HepG2 (cell line): ENCODE measurements at regions not wholly inside any gene's neighbourhood (a gene's known extent, or its start where the extent isn't known, plus 50 kb on each side); places are given as distances from the start of the nearest gene placed in this dataset.

Source experiments
- ATAC-seq: fragments of 200-7000 bp; cut with Tn5 transposase; 3 replicates; pipeline ENCODE4 v1.9.1; 2020; ENCODE audit warnings: mild to moderate bottlenecking, moderate library complexity
- BruUV-seq: library from RNA; stranded (reverse); fragments of 400-500 nt; replicated peaks from 2 replicates; lab custom pipeline; 2021; lab: Mats Ljungman, UMichigan
- CTCF ChIA-PET: fragments of 300-600 bp; formaldehyde crosslinking; extraction: SDS; loops from one replicate; lab custom pipeline; 2021; ENCODE audit warnings: low total read pairs, inconsistent platforms, low intra/inter-chr PET ratio; lab: Yijun Ruan, JAX
- POLR2A ChIA-PET: fragments of 350-600 bp; sonication (Branson Sonifier 250); formaldehyde crosslinking; loops from one replicate; lab custom pipeline; 2020; ENCODE audit warnings: antibody characterized with exemption, inconsistent platforms; lab: Yijun Ruan, JAX
- DNase-seq: peaks from one replicate; pipeline ENCODE4 v3.0.0-alpha.2; 2015; ENCODE audit warnings: low spot score
- FAIRE-seq: peaks from 3 replicates; lab custom pipeline; 2011; peaks lifted over from hg19 to GRCh38; lab: Jason Lieb, UNC
- H2AFZ ChIP-seq: one replicate; pipeline ENCODE4 v1.6.1; 2011; ENCODE audit warnings: low read length, inconsistent platforms
- H3K27ac ChIP-seq: fragments of 300-600 bp; 3 replicates; pipeline ENCODE4 v1.8.0; 2011; ENCODE audit warnings: mixed run types, mild to moderate bottlenecking, mixed read lengths, low read length, inconsistent platforms; ENCODE audit not compliant: insufficient read depth; ENCODE audit errors: extremely low read length
- H3K27me3 ChIP-seq, 2 experiments: fragments of 200-600 bp in 1 of 2; 2 replicates in 1 of 2; 3 replicates in 1 of 2; pipeline versions ENCODE4 v1.6.0 to v1.8.0; 2011; ENCODE audit warnings: low read length in 2 of 2, mild to moderate bottlenecking in 2 of 2, moderate library complexity in 2 of 2, inconsistent platforms in 1 of 2; ENCODE audit not compliant: insufficient read depth in 2 of 2, control insufficient read depth in 1 of 2
- H3K36me3 ChIP-seq, 2 experiments: fragments of 200-600 bp in 1 of 2; replicated peaks in 1 of 2; 2 replicates in 1 of 2; 3 replicates in 1 of 2; pipeline versions ENCODE4 v1.5.1 to v1.8.0; 2011; ENCODE audit warnings: low read length in 2 of 2, inconsistent platforms in 1 of 2; ENCODE audit not compliant: insufficient read depth in 2 of 2, control insufficient read depth in 1 of 2
- H3K4me1 ChIP-seq: 2 replicates; pipeline ENCODE4 v1.5.1; 2012; ENCODE audit warnings: low read length, inconsistent platforms; ENCODE audit not compliant: insufficient read depth
- H3K4me2 ChIP-seq: 2 replicates; pipeline ENCODE4 v1.6.0; 2011; ENCODE audit warnings: low read depth, low read length, inconsistent platforms
- H3K4me3 ChIP-seq, 3 experiments: fragments of 200-600 bp in 1 of 3; sonication (generic), shearing (Covaris generic) in 1 of 3; replicated peaks in 1 of 3; 2 replicates each; pipeline ENCODE4 v1.5.1; 2011 to 2016; ENCODE audit warnings: low read length in 3 of 3, inconsistent platforms in 2 of 3, low read depth in 2 of 3, mild to moderate bottlenecking in 2 of 3, control low read depth in 1 of 3, mixed read lengths in 1 of 3; ENCODE audit not compliant: insufficient read depth in 1 of 3
- H3K79me2 ChIP-seq: one replicate; pipeline ENCODE4 v1.6.1; 2011; ENCODE audit warnings: low read length, inconsistent platforms; ENCODE audit not compliant: insufficient read depth
- H3K9ac ChIP-seq: 2 replicates; pipeline ENCODE4 v1.6.0; 2011; ENCODE audit warnings: mild to moderate bottlenecking, low read depth, low read length, inconsistent platforms; ENCODE audit not compliant: insufficient read depth
- H3K9me3 ChIP-seq: 2 replicates; pipeline ENCODE4 v1.5.1; 2012; ENCODE audit warnings: mild to moderate bottlenecking, low read length
- H4K20me1 ChIP-seq: 2 replicates; pipeline ENCODE4 v1.6.0; 2011; ENCODE audit warnings: inconsistent platforms, mild to moderate bottlenecking, low read length, moderate library complexity; ENCODE audit not compliant: insufficient read depth
- ARID5B ChIP-seq: IDR thresholded peaks from 2 replicates; pipeline ENCODE4 v1.4.0; 2020; ENCODE audit warnings: mild to moderate bottlenecking, missing genetic modification reagents
- CHD2 ChIP-seq: IDR thresholded peaks from 2 replicates; pipeline ENCODE4 v1.6.1; 2011; ENCODE audit warnings: low read depth, low read length, improper control_type of control experiment
- MED8 ChIP-seq: sonication (generic); formaldehyde crosslinking; IDR thresholded peaks from 2 replicates; pipeline ENCODE4 v1.8.1; 2023; ENCODE audit warnings: mild to moderate bottlenecking, missing genetic modification reagents; ENCODE audit not compliant: insufficient replicate concordance
- NR2F1 ChIP-seq, 2 experiments: fragments of 450-650 bp in 1 of 2; formaldehyde crosslinking in 1 of 2; IDR thresholded peaks; 2 replicates each; pipeline versions ENCODE4 v1.5.0 to v1.6.1; 2016 to 2020; ENCODE audit warnings: mild to moderate bottlenecking in 1 of 2, missing compliant biosample characterization in 1 of 2, missing genetic modification reagents in 1 of 2, moderate library complexity in 1 of 2
- SNAI1 ChIP-seq: sonication (generic); formaldehyde crosslinking; IDR thresholded peaks from 2 replicates; pipeline ENCODE4 v1.5.0; 2020; ENCODE audit warnings: mild to moderate bottlenecking, missing genetic modification reagents, borderline replicate concordance
- SNAPC5 ChIP-seq: sonication (generic); formaldehyde crosslinking; IDR thresholded peaks from 2 replicates; pipeline ENCODE4 v1.8.1; 2023; ENCODE audit warnings: mild to moderate bottlenecking, missing genetic modification reagents, borderline replicate concordance
- TAF1 ChIP-seq: sonication (generic); formaldehyde crosslinking; IDR thresholded peaks from 2 replicates; pipeline ENCODE4 v1.4.0; 2020; ENCODE audit warnings: missing genetic modification reagents
- ZBTB1 ChIP-seq: sonication (generic); formaldehyde crosslinking; IDR thresholded peaks from 2 replicates; pipeline ENCODE4 v1.4.0; 2020; ENCODE audit warnings: missing genetic modification reagents, borderline replicate concordance
- ZBTB25 ChIP-seq: IDR thresholded peaks from 2 replicates; pipeline ENCODE4 v1.6.1; 2018; ENCODE audit warnings: missing genetic modification reagents
- ZBTB44 ChIP-seq: sonication (generic); formaldehyde crosslinking; IDR thresholded peaks from 2 replicates; pipeline ENCODE4 v1.4.0; 2020; ENCODE audit warnings: missing genetic modification reagents
- ZNF264 ChIP-seq: sonication (generic); formaldehyde crosslinking; IDR thresholded peaks from 2 replicates; pipeline ENCODE4 v1.4.0; 2020; ENCODE audit warnings: missing genetic modification reagents
- ZNF281 ChIP-seq: sonication (generic); formaldehyde crosslinking; IDR thresholded peaks from 2 replicates; pipeline ENCODE4 v1.4.0; 2020; ENCODE audit warnings: missing genetic modification reagents, borderline replicate concordance
- ZNF383 ChIP-seq: sonication (generic); formaldehyde crosslinking; IDR thresholded peaks from 2 replicates; pipeline ENCODE4 v1.4.0; 2020; ENCODE audit warnings: missing genetic modification reagents, mild to moderate bottlenecking, borderline replicate concordance
- ZNF530 ChIP-seq: sonication (generic); formaldehyde crosslinking; IDR thresholded peaks from 2 replicates; pipeline ENCODE4 v1.5.0; 2020; ENCODE audit warnings: low read depth, mild to moderate bottlenecking, missing genetic modification reagents
- ZNF737 ChIP-seq: sonication (generic); formaldehyde crosslinking; IDR thresholded peaks from 2 replicates; pipeline ENCODE4 v1.5.0; 2020; ENCODE audit warnings: missing genetic modification reagents, mild to moderate bottlenecking, borderline replicate concordance
- WGBS: methylation state at CpG from one replicate; pipeline ENCODE4 v1.1.6; 2017; ENCODE audit warnings: low lambda C conversion rate; 5-methylcytosine and 5-hydroxymethylcytosine counted together
- in situ Hi-C: cut with HindIII; loops from 2 replicates; pipeline ENCODE4 v1.10.0; 2017; ENCODE audit warnings: low pct_unique_long_range_greater_than_20kb; ENCODE audit not compliant: extremely low pct_ligation_motif_present
- intact Hi-C: fragments of 100-400 bp; cut with micrococcal nuclease; formaldehyde crosslinking; loops from one replicate; pipeline ENCODE4 v1.10.0; 2022; ENCODE audit not compliant: unreplicated experiment

GRCh38 chr5:103439007-103439406 lies 123.6 kb downstream of the NUDT12 start:
- H3K4me1 ChIP-seq = no peaks in the 10 kb centered on the region
- ATAC-seq (no peak), DNase-seq (no peak), FAIRE-seq (no peak)
- no peaks in the 10 kb centered on the region for H4K20me1 ChIP-seq
- CTCF ChIA-PET = no interaction called here
- no peak overlapping the region for H2AFZ ChIP-seq
- no TSS peak for BruUV-seq
- H3K36me3 ChIP-seq = no peaks in the 10 kb centered on the region
- H3K9me3 ChIP-seq = 0 out of 2 replicates have a peak, but pooled peaks cover 3% of the 10 kb centered on the region
- no peaks in the 10 kb centered on the region for H3K27me3 ChIP-seq
- H3K79me2 ChIP-seq = no peaks in the 10 kb centered on the region
- H3K9ac ChIP-seq = no peak overlapping the region
- POLR2A ChIA-PET = no interaction called here
- no peak overlapping the region for H3K4me3 ChIP-seq
- H3K4me2 ChIP-seq = no peak overlapping the region
- 55% methylated on average over 2 of the region's 2 CpGs for WGBS
- in situ Hi-C loops = no loop called here
- intact Hi-C loops = no loop called here
- H3K27ac ChIP-seq = no peak overlapping the region
- no peak for TF ChIP-seq SNAPC5 (CRISPR knock-in tag)
- no peak for TF ChIP-seq MED8 (CRISPR knock-in tag)
- TF ChIP-seq NR2F1 (CRISPR knock-in tag; IDR thresholded peaks at IDR 0.05) = no peak
- no peak for TF ChIP-seq SNAI1 (CRISPR knock-in tag)
- no peak for TF ChIP-seq ZBTB1
- TF ChIP-seq ZNF264 (CRISPR knock-in tag) = no peak
- TF ChIP-seq ZNF281 (CRISPR knock-in tag) = no peak
- TF ChIP-seq CHD2 = no peak
- TF ChIP-seq ZBTB25 = no peak
- TF ChIP-seq ARID5B (CRISPR knock-in tag) = no peak
- no peak for TF ChIP-seq ZNF383 (CRISPR knock-in tag)
- no peak for TF ChIP-seq TAF1 (CRISPR knock-in tag)
- TF ChIP-seq ZNF737 (CRISPR knock-in tag) = no peak
- TF ChIP-seq ZNF530 (CRISPR knock-in tag) = no peak
- TF ChIP-seq ZBTB44 (CRISPR knock-in tag) = no peak
